ENCODE measurements at regions not wholly inside any gene's neighbourhood (a gene's known extent, or its start where the extent isn't known, plus 50 kb on each side); places are given as distances from the start of the nearest gene placed in this dataset.

- H3K36me3 ChIP-seq (ENCODE audit: insufficient read depth, low read length, poor library complexity, severe bottlenecking) = no peaks in the 10 kb centered on the region
- no TSS peak for BruUV-seq (replicated peaks)
- intact Hi-C loops (cut with micrococcal nuclease; ENCODE audit: unreplicated experiment) = no loop called here
- no peak overlapping the region for H3K27ac ChIP-seq (ENCODE audit: low read depth, low read length, poor library complexity, severe bottlenecking)
- H3K9me3 ChIP-seq (ENCODE audit: low read depth, low read length, poor library complexity, severe bottlenecking) = no peaks in the 10 kb centered on the region
- H3K4me1 ChIP-seq (ENCODE audit: insufficient read depth, low read length, poor library complexity, severe bottlenecking) = no peaks in the 10 kb centered on the region
- H3K4me3 ChIP-seq (ENCODE audit: low read depth, low read length, poor library complexity, severe bottlenecking) = no peak overlapping the region
- ChIA-PET POLR2A (ENCODE audit: low non-redundant PET) (no interaction called here), CTCF (no interaction called here)
- TF ChIP-seq CTCF (conservative IDR thresholded peaks at IDR 0.05; ENCODE audit: low read depth, low read length) (no peak), EZH2 (IDR thresholded peaks at IDR 0.05; ENCODE audit: borderline replicate concordance, low read depth, low read length, poor library complexity, severe bottlenecking) (no peak)
- H3K27me3 ChIP-seq (replicated peaks; ENCODE audit: insufficient read depth, low read depth, low read length, poor library complexity) = no peaks in the 10 kb centered on the region
- DNase-seq (ENCODE audit: low spot score) = no peak
Measured at GRCh38 chr3:147652651-147653366, 243.6 kb downstream of the ZIC1 start.

GRCh38 chr3:147653367-147653923, 244.3 kb downstream of the ZIC1 start:
- TF ChIP-seq EZH2 (IDR thresholded peaks at IDR 0.05; ENCODE audit: borderline replicate concordance, low read depth, low read length, poor library complexity, severe bottlenecking) (no peak), CTCF (conservative IDR thresholded peaks at IDR 0.05; ENCODE audit: low read depth, low read length) (no peak)
- intact Hi-C loops (cut with micrococcal nuclease; ENCODE audit: unreplicated experiment) = no loop called here
- ChIA-PET POLR2A (ENCODE audit: low non-redundant PET) (no interaction called here), CTCF (no interaction called here)
- no TSS peak for BruUV-seq (replicated peaks)
- no peaks in the 10 kb centered on the region for H3K4me1 ChIP-seq (ENCODE audit: insufficient read depth, low read length, poor library complexity, severe bottlenecking)
- no peaks in the 10 kb centered on the region for H3K27me3 ChIP-seq (replicated peaks; ENCODE audit: insufficient read depth, low read depth, low read length, poor library complexity)
- no peak for DNase-seq (ENCODE audit: low spot score)
- H3K4me3 ChIP-seq (ENCODE audit: low read depth, low read length, poor library complexity, severe bottlenecking) = no peak overlapping the region
- H3K27ac ChIP-seq (ENCODE audit: low read depth, low read length, poor library complexity, severe bottlenecking) = no peak overlapping the region
- no peaks in the 10 kb centered on the region for H3K9me3 ChIP-seq (ENCODE audit: low read depth, low read length, poor library complexity, severe bottlenecking)
- no peaks in the 10 kb centered on the region for H3K36me3 ChIP-seq (ENCODE audit: insufficient read depth, low read length, poor library complexity, severe bottlenecking)

GRCh38 chr3:147654827-147655226, 245.7 kb downstream of the ZIC1 start:
- POLR2A ChIA-PET (ENCODE audit: low non-redundant PET) = no interaction called here
- intact Hi-C loops (cut with micrococcal nuclease; ENCODE audit: unreplicated experiment) = no loop called here
- Histone ChIP-seq H3K27ac (ENCODE audit: low read depth, low read length, poor library complexity, severe bottlenecking) (no peak overlapping the region), H3K9me3 (ENCODE audit: low read depth, low read length, poor library complexity, severe bottlenecking) (no peaks in the 10 kb centered on the region), H3K4me1 (ENCODE audit: insufficient read depth, low read length, poor library complexity, severe bottlenecking) (no peaks in the 10 kb centered on the region), H3K4me3 (ENCODE audit: low read depth, low read length, poor library complexity, severe bottlenecking) (no peak overlapping the region), H3K36me3 (ENCODE audit: insufficient read depth, low read length, poor library complexity, severe bottlenecking) (no peaks in the 10 kb centered on the region), H3K27me3 (replicated peaks; ENCODE audit: insufficient read depth, low read depth, low read length, poor library complexity) (no peaks in the 10 kb centered on the region)
- CTCF ChIA-PET = no interaction called here
- BruUV-seq (replicated peaks) = no TSS peak
- TF ChIP-seq EZH2 (IDR thresholded peaks at IDR 0.05; ENCODE audit: borderline replicate concordance, low read depth, low read length, poor library complexity, severe bottlenecking) = no peak
- no peak for TF ChIP-seq CTCF (conservative IDR thresholded peaks at IDR 0.05; ENCODE audit: low read depth, low read length)
- no peak for DNase-seq (ENCODE audit: low spot score)

All from A673 (cell line).